ENCODE measurements at regions not wholly inside any gene's neighbourhood (a gene's known extent, or its start where the extent isn't known, plus 50 kb on each side); places are given as distances from the start of the nearest gene placed in this dataset.

GRCh38 chr14:47921133-47921532 lies 245.7 kb upstream of the MDGA2 start:
- H3K27me3 ChIP-seq (replicated peaks; ENCODE audit: insufficient read depth, low read depth, low read length, poor library complexity), result no peaks in the 10 kb centered on the region
- intact Hi-C loops (cut with micrococcal nuclease; ENCODE audit: unreplicated experiment), result no loop called here
- H3K36me3 ChIP-seq (ENCODE audit: insufficient read depth, low read length, poor library complexity, severe bottlenecking), result no peaks in the 10 kb centered on the region
- H3K4me3 ChIP-seq (ENCODE audit: low read depth, low read length, poor library complexity, severe bottlenecking), result no peak overlapping the region
- H3K4me1 ChIP-seq (ENCODE audit: insufficient read depth, low read length, poor library complexity, severe bottlenecking), result no peaks in the 10 kb centered on the region
- no peak for DNase-seq (ENCODE audit: low spot score)
- no peak for TF ChIP-seq CTCF (conservative IDR thresholded peaks at IDR 0.05; ENCODE audit: low read depth, low read length)
- TF ChIP-seq EZH2 (IDR thresholded peaks at IDR 0.05; ENCODE audit: borderline replicate concordance, low read depth, low read length, poor library complexity, severe bottlenecking), result no peak
- ChIA-PET POLR2A (ENCODE audit: low non-redundant PET) (no interaction called here), CTCF (no interaction called here)
- no peaks in the 10 kb centered on the region for H3K9me3 ChIP-seq (ENCODE audit: low read depth, low read length, poor library complexity, severe bottlenecking)
- H3K27ac ChIP-seq (ENCODE audit: low read depth, low read length, poor library complexity, severe bottlenecking), result no peak overlapping the region
- no TSS peak for BruUV-seq (replicated peaks)

- ChIA-PET POLR2A (ENCODE audit: low non-redundant PET) (no interaction called here), CTCF (no interaction called here)
- Histone ChIP-seq H3K27me3 (replicated peaks; ENCODE audit: insufficient read depth, low read depth, low read length, poor library complexity) (no peaks in the 10 kb centered on the region), H3K9me3 (ENCODE audit: low read depth, low read length, poor library complexity, severe bottlenecking) (no peaks in the 10 kb centered on the region), H3K4me1 (ENCODE audit: insufficient read depth, low read length, poor library complexity, severe bottlenecking) (no peaks in the 10 kb centered on the region), H3K4me3 (ENCODE audit: low read depth, low read length, poor library complexity, severe bottlenecking) (no peak overlapping the region), H3K36me3 (ENCODE audit: insufficient read depth, low read length, poor library complexity, severe bottlenecking) (no peaks in the 10 kb centered on the region), H3K27ac (ENCODE audit: low read depth, low read length, poor library complexity, severe bottlenecking) (no peak overlapping the region)
- no peak for DNase-seq (ENCODE audit: low spot score)
- intact Hi-C loops (cut with micrococcal nuclease; ENCODE audit: unreplicated experiment), result loop anchor here (10.0 kb wide), 1 partner anchor 895 kb away; no protein-coding TSS in a partner anchor
- BruUV-seq (replicated peaks), result no TSS peak
- TF ChIP-seq EZH2 (IDR thresholded peaks at IDR 0.05; ENCODE audit: borderline replicate concordance, low read depth, low read length, poor library complexity, severe bottlenecking) (no peak), CTCF (conservative IDR thresholded peaks at IDR 0.05; ENCODE audit: low read depth, low read length) (no peak)
Measured at GRCh38 chr14:47919997-47920396, 244.6 kb upstream of the MDGA2 start.

- H3K4me3 ChIP-seq (ENCODE audit: low read depth, low read length, poor library complexity, severe bottlenecking), result no peak overlapping the region
- H3K4me1 ChIP-seq (ENCODE audit: insufficient read depth, low read length, poor library complexity, severe bottlenecking), result no peaks in the 10 kb centered on the region
- POLR2A ChIA-PET (ENCODE audit: low non-redundant PET), result no interaction called here
- no peaks in the 10 kb centered on the region for H3K9me3 ChIP-seq (ENCODE audit: low read depth, low read length, poor library complexity, severe bottlenecking)
- intact Hi-C loops (cut with micrococcal nuclease; ENCODE audit: unreplicated experiment), result loop anchor here (10.0 kb wide), 1 partner anchor 895 kb away; no protein-coding TSS in a partner anchor
- no peaks in the 10 kb centered on the region for H3K27me3 ChIP-seq (replicated peaks; ENCODE audit: insufficient read depth, low read depth, low read length, poor library complexity)
- TF ChIP-seq CTCF (conservative IDR thresholded peaks at IDR 0.05; ENCODE audit: low read depth, low read length), result no peak
- no peak for TF ChIP-seq EZH2 (IDR thresholded peaks at IDR 0.05; ENCODE audit: borderline replicate concordance, low read depth, low read length, poor library complexity, severe bottlenecking)
- BruUV-seq (replicated peaks), result no TSS peak
- DNase-seq (ENCODE audit: low spot score), result no peak
- no peaks in the 10 kb centered on the region for H3K36me3 ChIP-seq (ENCODE audit: insufficient read depth, low read length, poor library complexity, severe bottlenecking)
- CTCF ChIA-PET, result no interaction called here
- H3K27ac ChIP-seq (ENCODE audit: low read depth, low read length, poor library complexity, severe bottlenecking), result no peak overlapping the region
Measured at GRCh38 chr14:47919334-47919846, 244.0 kb upstream of the MDGA2 start.
